PC-9 (cell line): ENCODE measurements at regions not wholly inside any gene's neighbourhood (a gene's known extent, or its start where the extent isn't known, plus 50 kb on each side); places are given as distances from the start of the nearest gene placed in this dataset.

Source experiments
- BruUV-seq: library from RNA; stranded (reverse); fragments of 400-500 nt; replicated peaks from 2 replicates; lab custom pipeline; 2021; lab: Mats Ljungman, UMichigan
- CTCF ChIA-PET: fragments of 300-600 bp; sonication (Branson Sonifier 250); formaldehyde crosslinking; loops from one replicate; lab custom pipeline; 2022; ENCODE audit warnings: antibody characterized with exemption; lab: Charles Lee
- POLR2A ChIA-PET: fragments of 300-600 bp; sonication (Branson Sonifier 250); formaldehyde crosslinking; loops from one replicate; lab custom pipeline; 2022; ENCODE audit warnings: antibody characterized with exemption; ENCODE audit not compliant: unreplicated experiment; lab: Charles Lee
- DNase-seq, 2 experiments: peaks; one replicate each; pipeline versions ENCODE4 v3.0.0 to v3.0.0-alpha.2; 2015 to 2022; ENCODE audit warnings: mixed read lengths in 1 of 2
- H2AFZ ChIP-seq: fragments of 200-600 bp; sonication (generic); 2 replicates; pipeline ENCODE4 v1.8.1; 2017; ENCODE audit warnings: antibody characterized with exemption
- H3F3A ChIP-seq: fragments of 200-600 bp; sonication (generic); 2 replicates; pipeline ENCODE4 v1.8.1; 2017; ENCODE audit warnings: antibody characterized with exemption, mild to moderate bottlenecking, low read depth; ENCODE audit not compliant: insufficient read depth
- H3K27ac ChIP-seq: fragments of 200-600 bp; sonication (generic); 2 replicates; pipeline ENCODE4 v1.6.1; 2016; ENCODE audit warnings: mixed run types
- H3K27me3 ChIP-seq: fragments of 200-600 bp; sonication (generic); 2 replicates; pipeline ENCODE4 v1.6.1; 2016; ENCODE audit warnings: low read depth, mixed run types; ENCODE audit not compliant: insufficient read depth
- H3K36me3 ChIP-seq: fragments of 200-600 bp; sonication (generic); 2 replicates; pipeline ENCODE4 v1.6.1; 2016; ENCODE audit warnings: low read depth, mixed run types
- H3K4me1 ChIP-seq: fragments of 200-600 bp; sonication (generic); replicated peaks from 2 replicates; pipeline ENCODE4 v1.6.1; 2016; ENCODE audit warnings: mixed run types; ENCODE audit not compliant: insufficient read depth
- H3K4me2 ChIP-seq: fragments of 200-600 bp; sonication (generic); 2 replicates; pipeline ENCODE4 v1.6.1; 2017; ENCODE audit warnings: mixed run types
- H3K4me3 ChIP-seq: fragments of 200-600 bp; sonication (generic); 2 replicates; pipeline ENCODE4 v1.6.1; 2016; ENCODE audit warnings: mixed run types
- H3K79me2 ChIP-seq: fragments of 200-600 bp; sonication (generic); 2 replicates; pipeline ENCODE4 v1.6.1; 2017; ENCODE audit warnings: low read depth, mixed run types
- H3K9me2 ChIP-seq: fragments of 200-600 bp; sonication (generic); 2 replicates; pipeline ENCODE4 v1.8.1; 2017; ENCODE audit warnings: mild to moderate bottlenecking; ENCODE audit not compliant: insufficient read depth
- H3K9me3 ChIP-seq: fragments of 200-600 bp; sonication (generic); 2 replicates; pipeline ENCODE4 v1.8.1; 2016; ENCODE audit warnings: low read depth; ENCODE audit not compliant: insufficient read depth
- H4K20me1 ChIP-seq: fragments of 200-600 bp; sonication (generic); 2 replicates; pipeline ENCODE4 v1.8.1; 2017; ENCODE audit not compliant: insufficient read depth
- EZH2 ChIP-seq: fragments of 200-600 bp; sonication (generic); IDR thresholded peaks from 2 replicates; pipeline ENCODE4 v1.8.0; 2017; ENCODE audit warnings: antibody characterized with exemption, low read depth
- intact Hi-C: fragments of 100-400 bp; cut with micrococcal nuclease; formaldehyde crosslinking; loops from one replicate; pipeline ENCODE4 v1.10.0; 2022; ENCODE audit not compliant: unreplicated experiment
- TF ChIP-seq, protein P1 (sequence below): fragments of 200-600 bp; sonication (generic); conservative IDR thresholded peaks from 2 replicates; pipeline ENCODE4 v1.6.1; 2017; ENCODE audit warnings: mixed run types, antibody characterized with exemption, mild to moderate bottlenecking, moderate library complexity

DNA sequence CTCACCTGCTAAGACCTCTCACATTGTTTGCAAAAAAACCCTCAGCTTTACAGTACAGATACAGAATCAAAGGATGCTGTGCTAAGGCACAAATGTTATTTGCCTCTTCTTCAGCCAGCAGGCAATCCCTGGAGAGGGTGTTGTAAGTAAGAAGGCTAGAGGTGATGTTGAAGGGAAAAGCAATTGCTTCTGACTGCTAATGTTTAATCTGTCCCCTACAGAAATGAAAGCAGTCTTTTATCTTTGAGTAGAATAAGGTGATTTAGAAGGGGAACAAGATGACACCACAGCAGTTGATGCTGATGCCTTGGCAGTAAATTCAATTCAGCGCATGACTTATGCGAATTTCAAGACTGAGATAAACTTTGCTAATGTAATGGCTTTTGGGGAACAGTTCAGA, 1064.8 kb upstream of the IGFBP7 start:
- no peak for DNase-seq
- Histone ChIP-seq H2AFZ (no peak overlapping the region), H3K27ac (no peak overlapping the region), H3K4me2 (no peak overlapping the region), H3K4me3 (no peak overlapping the region), H3K9me3 (no peaks in the 10 kb centered on the region), H3K4me1 (no peaks in the 10 kb centered on the region), H3K9me2 (no peaks in the 10 kb centered on the region), H3F3A (no peaks in the 10 kb centered on the region), H3K27me3 (no peaks in the 10 kb centered on the region), H3K79me2 (no peaks in the 10 kb centered on the region), H3K36me3 (no peaks in the 10 kb centered on the region), H4K20me1 (no peaks in the 10 kb centered on the region)
- no peak for TF ChIP-seq EZH2
- TF ChIP-seq, protein P1, sequence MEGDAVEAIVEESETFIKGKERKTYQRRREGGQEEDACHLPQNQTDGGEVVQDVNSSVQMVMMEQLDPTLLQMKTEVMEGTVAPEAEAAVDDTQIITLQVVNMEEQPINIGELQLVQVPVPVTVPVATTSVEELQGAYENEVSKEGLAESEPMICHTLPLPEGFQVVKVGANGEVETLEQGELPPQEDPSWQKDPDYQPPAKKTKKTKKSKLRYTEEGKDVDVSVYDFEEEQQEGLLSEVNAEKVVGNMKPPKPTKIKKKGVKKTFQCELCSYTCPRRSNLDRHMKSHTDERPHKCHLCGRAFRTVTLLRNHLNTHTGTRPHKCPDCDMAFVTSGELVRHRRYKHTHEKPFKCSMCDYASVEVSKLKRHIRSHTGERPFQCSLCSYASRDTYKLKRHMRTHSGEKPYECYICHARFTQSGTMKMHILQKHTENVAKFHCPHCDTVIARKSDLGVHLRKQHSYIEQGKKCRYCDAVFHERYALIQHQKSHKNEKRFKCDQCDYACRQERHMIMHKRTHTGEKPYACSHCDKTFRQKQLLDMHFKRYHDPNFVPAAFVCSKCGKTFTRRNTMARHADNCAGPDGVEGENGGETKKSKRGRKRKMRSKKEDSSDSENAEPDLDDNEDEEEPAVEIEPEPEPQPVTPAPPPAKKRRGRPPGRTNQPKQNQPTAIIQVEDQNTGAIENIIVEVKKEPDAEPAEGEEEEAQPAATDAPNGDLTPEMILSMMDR, result no peak
- CTCF ChIA-PET, result no interaction called here
- intact Hi-C loops, result no loop called here
- POLR2A ChIA-PET, result no interaction called here
- no TSS peak for BruUV-seq

DNA sequence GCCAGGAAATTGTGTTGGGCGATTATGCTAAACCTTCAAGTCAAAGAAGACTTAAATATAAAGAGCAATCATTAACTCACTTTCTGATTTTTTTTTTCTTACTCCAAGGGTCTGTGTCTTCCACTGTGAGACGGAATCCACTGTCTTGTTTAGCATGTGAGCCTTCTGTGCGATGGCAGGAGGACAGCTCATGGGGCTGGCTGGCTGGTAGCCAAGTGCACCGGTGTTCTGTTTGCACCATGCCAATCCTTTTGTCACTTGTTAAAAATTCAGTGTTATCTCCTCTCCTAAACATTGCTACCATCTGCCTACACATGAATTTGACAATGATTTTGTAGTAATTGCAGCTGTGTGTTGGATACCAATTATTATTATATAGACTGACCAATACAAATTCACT, 1056.3 kb upstream of the IGFBP7 start:
- Histone ChIP-seq H2AFZ (no peak overlapping the region), H3K9me3 (no peaks in the 10 kb centered on the region), H3K27ac (no peak overlapping the region), H3K4me2 (no peak overlapping the region), H4K20me1 (no peaks in the 10 kb centered on the region), H3K79me2 (no peaks in the 10 kb centered on the region), H3K27me3 (no peaks in the 10 kb centered on the region), H3K36me3 (no peaks in the 10 kb centered on the region), H3K9me2 (no peaks in the 10 kb centered on the region), H3F3A (no peaks in the 10 kb centered on the region), H3K4me1 (no peaks in the 10 kb centered on the region), H3K4me3 (no peak overlapping the region)
- ChIA-PET CTCF (no interaction called here), POLR2A (no interaction called here)
- no peak for DNase-seq
- intact Hi-C loops, result no loop called here
- no TSS peak for BruUV-seq
- TF ChIP-seq, protein P1, result no peak
- TF ChIP-seq EZH2, result no peak

GRCh38 chr4:58163156-58163555, 1053.0 kb upstream of the IGFBP7 start:
- no peaks in the 10 kb centered on the region for H3F3A ChIP-seq
- H3K36me3 ChIP-seq, result no peaks in the 10 kb centered on the region
- H3K27ac ChIP-seq, result no peak overlapping the region
- H3K4me2 ChIP-seq, result no peak overlapping the region
- BruUV-seq, result no TSS peak
- no peaks in the 10 kb centered on the region for H3K9me3 ChIP-seq
- CTCF ChIA-PET, result no interaction called here
- TF ChIP-seq, protein P1, result no peak
- TF ChIP-seq EZH2, result no peak
- no peaks in the 10 kb centered on the region for H3K79me2 ChIP-seq
- no peaks in the 10 kb centered on the region for H3K9me2 ChIP-seq
- intact Hi-C loops, result no loop called here
- POLR2A ChIA-PET, result no interaction called here
- no peak for DNase-seq
- H2AFZ ChIP-seq, result no peak overlapping the region
- H3K27me3 ChIP-seq, result no peaks in the 10 kb centered on the region
- no peak overlapping the region for H3K4me3 ChIP-seq
- no peaks in the 10 kb centered on the region for H3K4me1 ChIP-seq
- H4K20me1 ChIP-seq, result no peaks in the 10 kb centered on the region
